Stimulated activated CD4-positive, alpha-beta T cell treated with anti-CD3 and anti-CD28 coated beads, Interleukin-2, amount 100 ng/mL, for 4 hours (primary cell): ENCODE measurements at regions not wholly inside any gene's neighbourhood (a gene's known extent, or its start where the extent isn't known, plus 50 kb on each side); places are given as distances from the start of the nearest gene placed in this dataset.

Experiments used
- DNase-seq: peaks from one replicate; pipeline ENCODE4 v3.0.0-alpha.2; 2020; ENCODE audit warnings: low read depth

- no peak for DNase-seq
These were observed 140.1 kb downstream of the RBFOX3 start for GRCh38 chr17:79470754-79471153.

- no peak for DNase-seq
These were observed 141.2 kb downstream of the RBFOX3 start for GRCh38 chr17:79469646-79470045.

- no peak for DNase-seq
These were observed 142.5 kb downstream of the RBFOX3 start for GRCh38 chr17:79468183-79468944.

GRCh38 chr17:79466562-79467350 lies 144.1 kb downstream of the RBFOX3 start:
- DNase-seq, result no peak

GRCh38 chr17:79465681-79466025 lies 145.2 kb downstream of the RBFOX3 start:
- no peak for DNase-seq

- no peak for DNase-seq
These were observed 145.7 kb downstream of the RBFOX3 start for GRCh38 chr17:79465011-79465680.

- no peak for DNase-seq
These were observed 146.4 kb downstream of the RBFOX3 start for GRCh38 chr17:79464318-79465010.

GRCh38 chr17:79463421-79464317 lies 147.2 kb downstream of the RBFOX3 start:
- DNase-seq, result no peak

GRCh38 chr17:79461041-79461440 lies 149.8 kb downstream of the RBFOX3 start:
- no peak for DNase-seq

- DNase-seq, result no peak
These were observed 151.0 kb downstream of the RBFOX3 start for GRCh38 chr17:79459846-79460245.

GRCh38 chr17:79459003-79459655 lies 151.7 kb downstream of the RBFOX3 start:
- no peak for DNase-seq

GRCh38 chr17:79458356-79458755 lies 152.5 kb downstream of the RBFOX3 start:
- no peak for DNase-seq

GRCh38 chr17:79457889-79458288 lies 153.0 kb downstream of the RBFOX3 start:
- no peak for DNase-seq

- no peak for DNase-seq
These were observed 153.5 kb downstream of the RBFOX3 start for GRCh38 chr17:79457376-79457775.

- DNase-seq, result no peak
These were observed 155.2 kb downstream of the RBFOX3 start for GRCh38 chr17:79455636-79456035.

GRCh38 chr17:79454826-79455225 lies 156.0 kb downstream of the RBFOX3 start:
- no peak for DNase-seq

GRCh38 chr17:79453481-79453880 lies 157.4 kb downstream of the RBFOX3 start:
- no peak for DNase-seq

- DNase-seq, result no peak
These were observed 158.1 kb downstream of the RBFOX3 start for GRCh38 chr17:79452706-79453105.

- DNase-seq, result no peak
These were observed 159.7 kb downstream of the RBFOX3 start for GRCh38 chr17:79451167-79451566.

- DNase-seq, result no peak
These were observed 164.3 kb downstream of the RBFOX3 start for GRCh38 chr17:79446399-79447009.
